GM12878 (cell line): ENCODE measurements at regions not wholly inside any gene's neighbourhood (a gene's known extent, or its start where the extent isn't known, plus 50 kb on each side); places are given as distances from the start of the nearest gene placed in this dataset.

Source experiments
- ATAC-seq: fragments of 200-7000 bp; cut with Tn5 transposase; 3 replicates; pipeline ENCODE4 v1.9.1; 2020; ENCODE audit warnings: mild to moderate bottlenecking, moderate library complexity
- BruUV-seq: library from RNA; stranded (reverse); fragments of 400-500 nt; replicated peaks from 2 replicates; lab custom pipeline; 2021; lab: Mats Ljungman, UMichigan
- CTCF ChIA-PET: fragments of 300-600 bp; sonication (Branson Sonifier 250); formaldehyde crosslinking; extraction: SDS; loops from one replicate; lab custom pipeline; 2021; ENCODE audit warnings: inconsistent platforms; lab: Yijun Ruan, JAX
- POLR2A ChIA-PET: fragments of 350-600 bp; formaldehyde crosslinking; extraction: SDS; loops from one replicate; lab custom pipeline; 2021; ENCODE audit warnings: inconsistent platforms; lab: Charles Lee
- RAD21 ChIA-PET: fragments of 300-600 bp; sonication (Branson Sonifier 250); formaldehyde crosslinking; loops from one replicate; lab custom pipeline; 2023; ENCODE audit warnings: antibody characterized with exemption; ENCODE audit not compliant: unreplicated experiment; lab: Charles Lee
- SMC1A ChIA-PET: fragments of 300-600 bp; sonication (Branson Sonifier 250); formaldehyde crosslinking; loops from one replicate; lab custom pipeline; 2023; ENCODE audit not compliant: unreplicated experiment, uncharacterized antibody; lab: Charles Lee
- DNase-seq: peaks from one replicate; pipeline ENCODE4 v3.0.0-alpha.2; 2011; ENCODE audit warnings: low read depth, low spot score
- FAIRE-seq: peaks from 3 replicates; lab custom pipeline; 2011; peaks lifted over from hg19 to GRCh38; lab: Jason Lieb, UNC
- H2AFZ ChIP-seq: 2 replicates; pipeline ENCODE4 v1.6.0; 2011; ENCODE audit warnings: low read depth, low read length, control low read depth; ENCODE audit not compliant: control insufficient read depth
- H3K27ac ChIP-seq: 2 replicates; pipeline ENCODE4 v1.5.1; 2011; ENCODE audit warnings: control low read depth; ENCODE audit not compliant: control insufficient read depth, insufficient read depth
- H3K27me3 ChIP-seq, 2 experiments: replicated peaks in 1 of 2; 2 replicates each; pipeline versions ENCODE4 v1.6.0 to v1.6.1; 2011; ENCODE audit warnings: low read length in 1 of 2; ENCODE audit not compliant: control insufficient read depth in 2 of 2, insufficient read depth in 2 of 2
- H3K36me3 ChIP-seq, 2 experiments: 2 replicates each; pipeline ENCODE4 v1.5.1; 2011; ENCODE audit warnings: low read length in 1 of 2; ENCODE audit not compliant: control insufficient read depth in 2 of 2, insufficient read depth in 2 of 2
- H3K4me1 ChIP-seq: 2 replicates; pipeline ENCODE4 v1.6.1; 2011; ENCODE audit warnings: mild to moderate bottlenecking, low read length, moderate library complexity, mixed read lengths; ENCODE audit not compliant: control insufficient read depth, insufficient read depth
- H3K4me2 ChIP-seq: 2 replicates; pipeline ENCODE4 v1.6.0; 2011; ENCODE audit warnings: control low read depth; ENCODE audit not compliant: control insufficient read depth, insufficient read depth
- H3K4me3 ChIP-seq: fragments of 200-600 bp; sonication (generic); 2 replicates; pipeline ENCODE4 v1.5.1; 2016
- H3K79me2 ChIP-seq: 2 replicates; pipeline ENCODE4 v1.6.0; 2011; ENCODE audit warnings: low read length; ENCODE audit not compliant: control insufficient read depth, insufficient read depth
- H3K9ac ChIP-seq: 2 replicates; pipeline ENCODE4 v1.8.0; 2011; ENCODE audit warnings: low read length, control low read depth, mixed read lengths; ENCODE audit not compliant: control insufficient read depth, insufficient read depth
- H3K9me3 ChIP-seq: replicated peaks from 3 replicates; pipeline ENCODE4 v1.5.1; 2011; ENCODE audit warnings: mild to moderate bottlenecking, low read length; ENCODE audit not compliant: control insufficient read depth, insufficient read depth
- H4K20me1 ChIP-seq: 2 replicates; pipeline ENCODE4 v1.6.0; 2011; ENCODE audit not compliant: control insufficient read depth, insufficient read depth
- FOS ChIP-seq: IDR thresholded peaks from 3 replicates; pipeline ENCODE4 v1.6.1; 2011; ENCODE audit warnings: borderline replicate concordance; ENCODE audit not compliant: insufficient read length; ENCODE audit errors: extremely low read depth
- FOXM1 ChIP-seq: IDR thresholded peaks from 2 replicates; pipeline ENCODE4 v1.6.1; 2012; ENCODE audit warnings: low read depth, mild to moderate bottlenecking, inconsistent platforms, low read length, moderate library complexity
- KDM1A ChIP-seq: fragments of 200-600 bp; sonication (generic); IDR thresholded peaks from 2 replicates; pipeline ENCODE4 v1.6.1; 2016; ENCODE audit warnings: borderline replicate concordance
- MYB ChIP-seq: fragments of 150-350 bp; IDR thresholded peaks from 2 replicates; pipeline ENCODE4 v1.6.1; 2014; ENCODE audit warnings: mild to moderate bottlenecking, low read depth, low read length, borderline replicate concordance
- POLR2A ChIP-seq: IDR thresholded peaks from 2 replicates; pipeline ENCODE4 v1.6.1; 2011; ENCODE audit warnings: low read depth, mild to moderate bottlenecking, low read length
- RAD21 ChIP-seq: IDR thresholded peaks from 2 replicates; pipeline ENCODE4 v1.6.1; 2011; ENCODE audit warnings: mild to moderate bottlenecking, low read depth, low read length, moderate library complexity; ENCODE audit not compliant: insufficient read depth
- RAD51 ChIP-seq: fragments of 450-650 bp; IDR thresholded peaks from 2 replicates; pipeline ENCODE4 v1.6.1; 2016; ENCODE audit warnings: moderate library complexity, mild to moderate bottlenecking, inconsistent platforms
- TAF1 ChIP-seq: IDR thresholded peaks from 2 replicates; pipeline ENCODE4 v1.6.1; 2011; ENCODE audit warnings: mild to moderate bottlenecking, low read depth, low read length, borderline replicate concordance
- TCF12 ChIP-seq: IDR thresholded peaks from 2 replicates; pipeline ENCODE4 v1.6.1; 2011; ENCODE audit warnings: low read depth, mild to moderate bottlenecking, low read length
- TCF3 ChIP-seq: IDR thresholded peaks from 2 replicates; pipeline ENCODE4 v1.6.1; 2012; ENCODE audit warnings: low read depth, mild to moderate bottlenecking, low read length, borderline replicate concordance; ENCODE audit not compliant: insufficient read depth
- ZNF207 ChIP-seq: fragments of 450-650 bp; IDR thresholded peaks from 2 replicates; pipeline ENCODE4 v1.6.1; 2014; ENCODE audit warnings: antibody characterized with exemption, mild to moderate bottlenecking, borderline replicate concordance
- ZSCAN29 ChIP-seq: fragments of 450-650 bp; IDR thresholded peaks from 2 replicates; pipeline ENCODE4 v1.6.1; 2017; ENCODE audit warnings: mild to moderate bottlenecking, moderate library complexity
- ZZZ3 ChIP-seq: IDR thresholded peaks from 2 replicates; pipeline ENCODE4 v1.6.1; 2011; ENCODE audit warnings: low read depth; ENCODE audit not compliant: control insufficient read depth, insufficient read length
- WGBS: methylation state at CpG from one replicate; pipeline ENCODE4 v1.1.6; 2016; ENCODE audit warnings: low lambda C conversion rate; ENCODE audit not compliant: insufficient replicate concordance, insufficient coverage; ENCODE audit errors: missing lambda C conversion rate; 5-methylcytosine and 5-hydroxymethylcytosine counted together
- in situ Hi-C: fragments of 300-500 bp; cut with MboI; formaldehyde crosslinking; loops from 9 replicates; pipeline ENCODE4 v1.14.3; 2018; ENCODE audit warnings: mixed read lengths
- intact Hi-C: fragments of 100-400 bp; cut with micrococcal nuclease; formaldehyde crosslinking; loops from one replicate; pipeline ENCODE4 v1.14.2; 2022; ENCODE audit not compliant: unreplicated experiment
- TF ChIP-seq, protein P1 (sequence below): IDR thresholded peaks from 2 replicates; pipeline ENCODE4 v1.6.1; 2011; ENCODE audit warnings: mild to moderate bottlenecking, low read depth, low read length, moderate library complexity; ENCODE audit not compliant: insufficient replicate concordance
- TF ChIP-seq, protein P2 (sequence below), 3 experiments: IDR thresholded peaks in 2 of 3; conservative IDR thresholded peaks in 1 of 3; 2 replicates each; pipeline ENCODE4 v1.5.1; 2011; ENCODE audit warnings: low read depth in 3 of 3, low read length in 3 of 3, mild to moderate bottlenecking in 3 of 3, control low read depth in 2 of 3, moderate library complexity in 2 of 3, inconsistent platforms in 1 of 3, mixed read lengths in 1 of 3; ENCODE audit not compliant: control insufficient read depth in 2 of 3, insufficient read depth in 1 of 3; ENCODE audit errors: extremely low read depth in 1 of 3

DNA sequence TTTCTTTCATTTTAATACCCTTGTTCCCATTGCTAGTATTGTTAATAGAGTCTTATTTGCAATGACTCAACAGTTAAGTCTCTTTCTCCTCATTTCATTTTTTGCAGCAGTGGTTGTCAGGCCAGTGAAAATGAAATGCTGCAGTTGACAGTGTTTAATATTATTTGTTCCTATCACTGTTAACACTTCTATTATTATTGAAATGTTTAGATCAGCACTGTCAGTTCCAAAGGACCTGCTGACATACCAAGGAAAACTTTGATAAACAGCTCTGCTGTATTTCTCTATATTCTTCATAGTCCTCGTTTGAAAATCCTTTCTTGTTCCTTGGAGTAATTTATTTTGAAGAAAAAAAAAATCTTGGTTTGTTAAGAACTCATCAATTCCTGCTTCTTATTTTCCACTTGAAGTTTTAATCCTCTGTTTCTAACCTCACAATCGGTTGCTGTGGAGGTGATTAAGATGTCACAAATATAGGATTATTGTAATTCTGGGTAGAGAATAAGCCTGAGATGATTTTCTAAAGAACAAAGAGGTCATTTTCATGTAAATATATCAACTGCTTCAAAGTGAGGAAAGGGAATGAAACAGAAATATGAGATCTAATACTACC is 1065.9 kb upstream of the CITED2 start:
- WGBS, result 0% methylated on average over 2 of the region's 2 CpGs
- RAD21 ChIA-PET, result interaction anchor here (1.0 to 2.0 kb wide), 4 partner anchors 389 to 1120 kb away, joined by 3 to 16 read pairs (median 6); partner anchors contain the start of gene CITED2
- no peak overlapping the region for H3K9ac ChIP-seq

More for the DNA sequence above, 1065.9 kb upstream of the CITED2 start:
- Histone ChIP-seq H3K36me3 (no peaks in the 10 kb centered on the region), H3K27me3 (no peaks in the 10 kb centered on the region), H3K79me2 (no peaks in the 10 kb centered on the region), H3K27ac (no peak overlapping the region), H4K20me1 (no peaks in the 10 kb centered on the region), H3K4me1 (no peaks in the 10 kb centered on the region), H3K4me2 (no peak overlapping the region), H3K4me3 (no peak overlapping the region), H2AFZ (no peak overlapping the region), H3K9me3 (no peaks in the 10 kb centered on the region)
- intact Hi-C loops, result loop anchor here (2.0 kb wide), 1 partner anchor 1068 kb away; no protein-coding TSS in a partner anchor
- no peak for FAIRE-seq
- in situ Hi-C loops, result no loop called here
- TF ChIP-seq RAD51, result no peak
- TF ChIP-seq ZZZ3, result no peak
- TF ChIP-seq POLR2A, result no peak
- no peak for TF ChIP-seq FOS
- TF ChIP-seq TAF1, result no peak
- TF ChIP-seq TCF3, result no peak
- TF ChIP-seq TCF12, result no peak
- TF ChIP-seq RAD21, result no peak
- TF ChIP-seq, protein P1, sequence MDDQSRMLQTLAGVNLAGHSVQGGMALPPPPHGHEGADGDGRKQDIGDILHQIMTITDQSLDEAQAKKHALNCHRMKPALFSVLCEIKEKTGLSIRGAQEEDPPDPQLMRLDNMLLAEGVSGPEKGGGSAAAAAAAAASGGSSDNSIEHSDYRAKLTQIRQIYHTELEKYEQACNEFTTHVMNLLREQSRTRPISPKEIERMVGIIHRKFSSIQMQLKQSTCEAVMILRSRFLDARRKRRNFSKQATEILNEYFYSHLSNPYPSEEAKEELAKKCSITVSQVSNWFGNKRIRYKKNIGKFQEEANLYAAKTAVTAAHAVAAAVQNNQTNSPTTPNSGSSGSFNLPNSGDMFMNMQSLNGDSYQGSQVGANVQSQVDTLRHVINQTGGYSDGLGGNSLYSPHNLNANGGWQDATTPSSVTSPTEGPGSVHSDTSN, result no peak
- no peak for TF ChIP-seq ZSCAN29
- TF ChIP-seq MYB, result no peak
- TF ChIP-seq KDM1A, result no peak
- TF ChIP-seq FOXM1, result no peak
- no peak for TF ChIP-seq ZNF207
- TF ChIP-seq, protein P2, sequence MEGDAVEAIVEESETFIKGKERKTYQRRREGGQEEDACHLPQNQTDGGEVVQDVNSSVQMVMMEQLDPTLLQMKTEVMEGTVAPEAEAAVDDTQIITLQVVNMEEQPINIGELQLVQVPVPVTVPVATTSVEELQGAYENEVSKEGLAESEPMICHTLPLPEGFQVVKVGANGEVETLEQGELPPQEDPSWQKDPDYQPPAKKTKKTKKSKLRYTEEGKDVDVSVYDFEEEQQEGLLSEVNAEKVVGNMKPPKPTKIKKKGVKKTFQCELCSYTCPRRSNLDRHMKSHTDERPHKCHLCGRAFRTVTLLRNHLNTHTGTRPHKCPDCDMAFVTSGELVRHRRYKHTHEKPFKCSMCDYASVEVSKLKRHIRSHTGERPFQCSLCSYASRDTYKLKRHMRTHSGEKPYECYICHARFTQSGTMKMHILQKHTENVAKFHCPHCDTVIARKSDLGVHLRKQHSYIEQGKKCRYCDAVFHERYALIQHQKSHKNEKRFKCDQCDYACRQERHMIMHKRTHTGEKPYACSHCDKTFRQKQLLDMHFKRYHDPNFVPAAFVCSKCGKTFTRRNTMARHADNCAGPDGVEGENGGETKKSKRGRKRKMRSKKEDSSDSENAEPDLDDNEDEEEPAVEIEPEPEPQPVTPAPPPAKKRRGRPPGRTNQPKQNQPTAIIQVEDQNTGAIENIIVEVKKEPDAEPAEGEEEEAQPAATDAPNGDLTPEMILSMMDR (IDR thresholded peaks at IDR 0.05 in 2 of 3, conservative IDR thresholded peaks at IDR 0.05 in 1 of 3; ENCODE audit: control insufficient read depth in 2 of 3, extremely low read depth in 1 of 3, insufficient read depth in 1 of 3, low read depth in 3 of 3, low read length in 3 of 3), result no peak
- BruUV-seq, result no TSS peak
- POLR2A ChIA-PET, result no interaction called here
- CTCF ChIA-PET, result interaction anchor here (0.7 to 1.8 kb wide), 7 partner anchors 13 to 1070 kb away, joined by 3 to 12 read pairs (median 4); partner anchors contain the start of gene CITED2
- no peak for ATAC-seq
- no peak for DNase-seq
- SMC1A ChIA-PET, result interaction anchor here (1.2 to 2.4 kb wide), 5 partner anchors 190 to 1070 kb away, joined by 4 to 17 read pairs (median 6); no protein-coding TSS in a partner anchor
